Breast epithelium (tissue), 4 donors: ENCODE measurements at regions not wholly inside any gene's neighbourhood (a gene's known extent, or its start where the extent isn't known, plus 50 kb on each side); places are given as distances from the start of the nearest gene placed in this dataset.

Experiments used
- DNase-seq, 2 donors: peaks; one replicate each; pipeline ENCODE4 v3.0.0-alpha.2; 2019; ENCODE audit warnings: low spot score in 2 of 2
- H3K27ac ChIP-seq, 2 donors: fragments of 200-600 bp; sonication (generic) in 1 of 2; one replicate each; pipeline ENCODE4 v1.5.1; 2016 to 2019; ENCODE audit warnings: mild to moderate bottlenecking in 1 of 2
- H3K27me3 ChIP-seq, 2 donors: fragments of 200-600 bp; sonication (generic) in 1 of 2; one replicate each; pipeline versions ENCODE4 v1.5.1 to v1.6.0; 2017 to 2019; ENCODE audit warnings: control low read depth in 1 of 2, mild to moderate bottlenecking in 1 of 2
- H3K36me3 ChIP-seq: fragments of 200-600 bp; one replicate; pipeline ENCODE4 v1.5.1; 2019
- H3K4me1 ChIP-seq, 2 donors: fragments of 200-600 bp; sonication (generic); one replicate each; pipeline ENCODE4 v1.5.1; 2016 to 2019; ENCODE audit warnings: control low read depth in 1 of 2
- H3K4me3 ChIP-seq, 3 donors: fragments of 200-600 bp; sonication (generic); 1 replicate in 2 of 3; 2 replicates in 1 of 3; pipeline ENCODE4 v1.5.1; 2016 to 2019; ENCODE audit warnings: mild to moderate bottlenecking in 3 of 3, moderate library complexity in 2 of 3
- H3K9me3 ChIP-seq, 2 donors: fragments of 200-600 bp; sonication (generic) in 1 of 2; one replicate each; pipeline ENCODE4 v1.5.1; 2016 to 2019; ENCODE audit warnings: control low read depth in 1 of 2
- POLR2A ChIP-seq: fragments of 450-650 bp; IDR thresholded peaks from one replicate; pipeline ENCODE4 v1.6.1; 2016; ENCODE audit warnings: antibody characterized with exemption, mild to moderate bottlenecking, moderate library complexity
- POLR2AphosphoS5 ChIP-seq, 3 donors: sonication (generic); formaldehyde crosslinking; IDR thresholded peaks; one replicate each; pipeline ENCODE4 v1.6.1; 2017; ENCODE audit warnings: antibody characterized with exemption in 3 of 3
- intact Hi-C: fragments of 100-400 bp; cut with DNase I; formaldehyde crosslinking; loops from one replicate; pipeline ENCODE4 v1.15.1; 2023; ENCODE audit warnings: low total_unique reads
- TF ChIP-seq, protein P1 (sequence below), 3 donors: fragments of 450-650 bp; IDR thresholded peaks; one replicate each; pipeline ENCODE4 v1.5.1; 2016 to 2017; ENCODE audit warnings: antibody characterized with exemption in 3 of 3, mild to moderate bottlenecking in 3 of 3, moderate library complexity in 3 of 3

- intact Hi-C loops, result no loop called here
- peaks cover 0 to under 1% of the 10 kb centered on the region in 2 donors for H3K9me3 ChIP-seq
- peak overlapping the region in 1 of 3 donors; percentile 7 for H3K4me3 ChIP-seq
- H3K36me3 ChIP-seq, result no peaks in the 10 kb centered on the region
- no peaks in the 10 kb centered on the region for H3K27me3 ChIP-seq
- H3K27ac ChIP-seq, result peak overlapping the region in 1 of 2 donors; percentile 30
- no peak for DNase-seq
- TF ChIP-seq, protein P1, sequence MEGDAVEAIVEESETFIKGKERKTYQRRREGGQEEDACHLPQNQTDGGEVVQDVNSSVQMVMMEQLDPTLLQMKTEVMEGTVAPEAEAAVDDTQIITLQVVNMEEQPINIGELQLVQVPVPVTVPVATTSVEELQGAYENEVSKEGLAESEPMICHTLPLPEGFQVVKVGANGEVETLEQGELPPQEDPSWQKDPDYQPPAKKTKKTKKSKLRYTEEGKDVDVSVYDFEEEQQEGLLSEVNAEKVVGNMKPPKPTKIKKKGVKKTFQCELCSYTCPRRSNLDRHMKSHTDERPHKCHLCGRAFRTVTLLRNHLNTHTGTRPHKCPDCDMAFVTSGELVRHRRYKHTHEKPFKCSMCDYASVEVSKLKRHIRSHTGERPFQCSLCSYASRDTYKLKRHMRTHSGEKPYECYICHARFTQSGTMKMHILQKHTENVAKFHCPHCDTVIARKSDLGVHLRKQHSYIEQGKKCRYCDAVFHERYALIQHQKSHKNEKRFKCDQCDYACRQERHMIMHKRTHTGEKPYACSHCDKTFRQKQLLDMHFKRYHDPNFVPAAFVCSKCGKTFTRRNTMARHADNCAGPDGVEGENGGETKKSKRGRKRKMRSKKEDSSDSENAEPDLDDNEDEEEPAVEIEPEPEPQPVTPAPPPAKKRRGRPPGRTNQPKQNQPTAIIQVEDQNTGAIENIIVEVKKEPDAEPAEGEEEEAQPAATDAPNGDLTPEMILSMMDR (IDR thresholded peaks at IDR 0.05), result no peak
- no peak for TF ChIP-seq POLR2A
- no peak for TF ChIP-seq POLR2AphosphoS5 (IDR thresholded peaks at IDR 0.05)
- no peaks in the 10 kb centered on the region for H3K4me1 ChIP-seq
These were observed 83.1 kb upstream of the CNTNAP4 start for GRCh38 chr16:76193906-76194615.

- DNase-seq, result no peak
- H3K4me1 ChIP-seq, result no peaks in the 10 kb centered on the region
- TF ChIP-seq POLR2AphosphoS5 (IDR thresholded peaks at IDR 0.05) (no peak), POLR2A (no peak)
- TF ChIP-seq, protein P1 (IDR thresholded peaks at IDR 0.05), result no peak
- no peaks in the 10 kb centered on the region for H3K36me3 ChIP-seq
- intact Hi-C loops, result no loop called here
- no peaks in the 10 kb centered on the region for H3K27me3 ChIP-seq
- H3K4me3 ChIP-seq, result peak overlapping the region in 1 of 3 donors; percentile 7
- no peaks in the 10 kb centered on the region for H3K9me3 ChIP-seq
- H3K27ac ChIP-seq, result peak overlapping the region in 1 of 2 donors; percentile 30
These were observed 82.6 kb upstream of the CNTNAP4 start for GRCh38 chr16:76194616-76195015.

GRCh38 chr16:76195056-76195455, 82.1 kb upstream of the CNTNAP4 start:
- intact Hi-C loops, result no loop called here
- TF ChIP-seq, protein P1 (IDR thresholded peaks at IDR 0.05), result no peak
- no peak for TF ChIP-seq POLR2AphosphoS5 (IDR thresholded peaks at IDR 0.05)
- no peak for TF ChIP-seq POLR2A
- H3K4me1 ChIP-seq, result no peaks in the 10 kb centered on the region
- no peak for DNase-seq
- H3K36me3 ChIP-seq, result no peaks in the 10 kb centered on the region
- H3K9me3 ChIP-seq, result no peaks in the 10 kb centered on the region
- no peak overlapping the region for H3K4me3 ChIP-seq
- no peaks in the 10 kb centered on the region for H3K27me3 ChIP-seq
- H3K27ac ChIP-seq, result no peak overlapping the region

DNA sequence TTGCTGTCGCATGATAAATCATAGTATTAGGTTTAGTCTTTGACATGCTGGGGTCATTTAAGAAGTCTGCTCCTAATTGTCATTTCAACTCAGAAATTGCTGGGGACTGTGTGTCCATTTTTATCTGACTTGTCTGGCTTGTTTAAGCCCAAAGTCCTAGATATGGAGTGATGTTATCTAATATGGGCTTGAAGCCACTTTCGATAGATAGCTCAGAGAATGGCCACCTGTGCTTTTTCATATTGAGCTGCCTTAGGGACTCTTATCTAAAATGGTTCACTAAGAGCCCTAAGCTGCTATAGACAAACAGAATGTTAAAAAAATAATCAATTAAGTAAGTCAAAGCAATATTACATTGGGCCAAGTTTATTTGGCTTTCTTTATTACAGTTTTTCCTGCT, 81.6 kb upstream of the CNTNAP4 start:
- no peaks in the 10 kb centered on the region for H3K36me3 ChIP-seq
- no peaks in the 10 kb centered on the region for H3K4me1 ChIP-seq
- H3K27ac ChIP-seq, result no peak overlapping the region
- DNase-seq, result no peak
- H3K9me3 ChIP-seq, result no peaks in the 10 kb centered on the region
- no peaks in the 10 kb centered on the region for H3K27me3 ChIP-seq
- H3K4me3 ChIP-seq, result no peak overlapping the region
- intact Hi-C loops, result no loop called here
- TF ChIP-seq POLR2AphosphoS5 (IDR thresholded peaks at IDR 0.05) (no peak), POLR2A (no peak)
- TF ChIP-seq, protein P1 (IDR thresholded peaks at IDR 0.05), result no peak

- no peaks in the 10 kb centered on the region for H3K27me3 ChIP-seq
- DNase-seq, result no peak
- no peak overlapping the region for H3K27ac ChIP-seq
- no peaks in the 10 kb centered on the region for H3K4me1 ChIP-seq
- H3K36me3 ChIP-seq, result no peaks in the 10 kb centered on the region
- H3K4me3 ChIP-seq, result no peak overlapping the region
- no peaks in the 10 kb centered on the region for H3K9me3 ChIP-seq
- TF ChIP-seq, protein P1 (IDR thresholded peaks at IDR 0.05), result no peak
- TF ChIP-seq POLR2A (no peak), POLR2AphosphoS5 (IDR thresholded peaks at IDR 0.05) (no peak)
- intact Hi-C loops, result no loop called here
These were observed 79.3 kb upstream of the CNTNAP4 start for GRCh38 chr16:76197900-76198299.
